Spinal cord (tissue), 9 donors: ENCODE measurements at regions not wholly inside any gene's neighbourhood (a gene's known extent, or its start where the extent isn't known, plus 50 kb on each side); places are given as distances from the start of the nearest gene placed in this dataset.
A peak's percentile ranks its signal among the peaks of the same experiment; 100 is the strongest.

Experiments used
- DNase-seq, 6 donors: peaks; one replicate each; pipeline versions ENCODE4 v3.0.0 to v3.0.0-alpha.2; 2013 to 2015; ENCODE audit warnings: low spot score in 6 of 6, low read depth in 4 of 6
- H3K27ac ChIP-seq: one replicate; pipeline ENCODE4 v1.5.1; 2013; ENCODE audit warnings: low read depth, low read length, control low read depth
- H3K27me3 ChIP-seq: one replicate; pipeline ENCODE4 v1.6.1; 2013; ENCODE audit warnings: low read length; ENCODE audit not compliant: control insufficient read depth, insufficient read depth
- H3K36me3 ChIP-seq: one replicate; pipeline ENCODE4 v1.6.1; 2013; ENCODE audit warnings: low read length; ENCODE audit not compliant: control insufficient read depth, insufficient read depth
- H3K4me1 ChIP-seq: one replicate; pipeline ENCODE4 v1.6.1; 2013; ENCODE audit warnings: low read length; ENCODE audit not compliant: control insufficient read depth, insufficient read depth
- H3K4me3 ChIP-seq: one replicate; pipeline ENCODE4 v1.5.1; 2013; ENCODE audit warnings: low read depth, low read length, control low read depth
- H3K9me3 ChIP-seq: one replicate; pipeline ENCODE4 v1.6.1; 2013; ENCODE audit warnings: low read length; ENCODE audit not compliant: control insufficient read depth, insufficient read depth
- WGBS: methylation state at CpG from one replicate; pipeline ENCODE4 v1.1.5; 2013; ENCODE audit warnings: missing lambda C conversion rate; ENCODE audit not compliant: insufficient coverage; 5-methylcytosine and 5-hydroxymethylcytosine counted together
- donor health status: healthy.

GRCh38 chr1:177505905-177506590, 335.3 kb downstream of the BRINP2 start:
- no peaks in the 10 kb centered on the region for H3K4me1 ChIP-seq
- H3K4me3 ChIP-seq, result no peak overlapping the region
- no peak for DNase-seq
- H3K27me3 ChIP-seq, result no peaks in the 10 kb centered on the region
- WGBS, result no CpG with 5 or more reads among the region's 1 CpG
- no peaks in the 10 kb centered on the region for H3K9me3 ChIP-seq
- H3K27ac ChIP-seq, result no peak overlapping the region
- no peaks in the 10 kb centered on the region for H3K36me3 ChIP-seq

- Histone ChIP-seq H3K9me3 (peaks cover 9% of the 10 kb centered on the region), H3K27ac (no peak overlapping the region), H3K4me3 (no peak overlapping the region), H3K4me1 (no peaks in the 10 kb centered on the region), H3K27me3 (no peaks in the 10 kb centered on the region), H3K36me3 (no peaks in the 10 kb centered on the region)
- DNase-seq, result no peak
- 75% methylated on average over 1 of the region's 2 CpGs for WGBS
These were observed 325.1 kb downstream of the BRINP2 start for GRCh38 chr1:177495878-177496277.

- H3K36me3 ChIP-seq, result no peaks in the 10 kb centered on the region
- no peak overlapping the region for H3K27ac ChIP-seq
- H3K27me3 ChIP-seq, result no peaks in the 10 kb centered on the region
- no CpG with 5 or more reads among the region's 2 CpGs for WGBS
- DNase-seq, result no peak
- no peak overlapping the region for H3K4me3 ChIP-seq
- no peaks in the 10 kb centered on the region for H3K4me1 ChIP-seq
- H3K9me3 ChIP-seq, result peaks cover 2% of the 10 kb centered on the region
These were observed 320.0 kb downstream of the BRINP2 start for GRCh38 chr1:177490786-177491185.

- H3K9me3 ChIP-seq, result peaks cover 2% of the 10 kb centered on the region
- 83% methylated on average over 1 of the region's 6 CpGs for WGBS
- no peaks in the 10 kb centered on the region for H3K27me3 ChIP-seq
- H3K27ac ChIP-seq, result no peak overlapping the region
- no peak overlapping the region for H3K4me3 ChIP-seq
- no peaks in the 10 kb centered on the region for H3K36me3 ChIP-seq
- H3K4me1 ChIP-seq, result no peaks in the 10 kb centered on the region
- DNase-seq, result peak in 1 of 6 donors; percentile 55
These were observed 319.4 kb downstream of the BRINP2 start for GRCh38 chr1:177490036-177490639.

- DNase-seq, result no peak
- no peaks in the 10 kb centered on the region for H3K27me3 ChIP-seq
- H3K4me1 ChIP-seq, result no peaks in the 10 kb centered on the region
- H3K4me3 ChIP-seq, result no peak overlapping the region
- WGBS, result 59% methylated on average over 1 of the region's 2 CpGs
- peaks cover 2% of the 10 kb centered on the region for H3K9me3 ChIP-seq
- H3K27ac ChIP-seq, result no peak overlapping the region
- no peaks in the 10 kb centered on the region for H3K36me3 ChIP-seq
These were observed 318.0 kb downstream of the BRINP2 start for GRCh38 chr1:177488722-177489121.

GRCh38 chr1:177487481-177487880, 316.7 kb downstream of the BRINP2 start:
- Histone ChIP-seq H3K4me3 (no peak overlapping the region), H3K4me1 (no peaks in the 10 kb centered on the region), H3K36me3 (no peaks in the 10 kb centered on the region), H3K9me3 (no peaks in the 10 kb centered on the region), H3K27me3 (no peaks in the 10 kb centered on the region), H3K27ac (no peak overlapping the region)
- 67% methylated on average over 1 of the region's 1 CpG for WGBS
- no peak for DNase-seq

GRCh38 chr1:177480741-177481305, 310.1 kb downstream of the BRINP2 start:
- DNase-seq, result peak in 2 of 6 donors; percentile 72 to 73
- H3K4me3 ChIP-seq, result no peak overlapping the region
- no peaks in the 10 kb centered on the region for H3K36me3 ChIP-seq
- 61% methylated on average over 3 of the region's 6 CpGs for WGBS
- no peak overlapping the region for H3K27ac ChIP-seq
- H3K9me3 ChIP-seq, result no peaks in the 10 kb centered on the region
- H3K4me1 ChIP-seq, result no peaks in the 10 kb centered on the region
- no peaks in the 10 kb centered on the region for H3K27me3 ChIP-seq

GRCh38 chr1:177479600-177479999, 308.8 kb downstream of the BRINP2 start:
- no peaks in the 10 kb centered on the region for H3K4me1 ChIP-seq
- H3K4me3 ChIP-seq, result no peak overlapping the region
- WGBS, result 62% methylated on average over 7 of the region's 7 CpGs
- no peaks in the 10 kb centered on the region for H3K36me3 ChIP-seq
- H3K27ac ChIP-seq, result no peak overlapping the region
- H3K27me3 ChIP-seq, result no peaks in the 10 kb centered on the region
- no peak for DNase-seq
- no peaks in the 10 kb centered on the region for H3K9me3 ChIP-seq

- no peaks in the 10 kb centered on the region for H3K36me3 ChIP-seq
- no peak overlapping the region for H3K4me3 ChIP-seq
- no peaks in the 10 kb centered on the region for H3K4me1 ChIP-seq
- H3K27me3 ChIP-seq, result no peaks in the 10 kb centered on the region
- H3K27ac ChIP-seq, result no peak overlapping the region
- peak in 2 of 6 donors; percentile 24 to 26 for DNase-seq
- 26% methylated on average over 2 of the region's 2 CpGs for WGBS
- no peaks in the 10 kb centered on the region for H3K9me3 ChIP-seq
These were observed 305.9 kb downstream of the BRINP2 start for GRCh38 chr1:177476676-177477075.

GRCh38 chr1:177472567-177472966, 301.8 kb downstream of the BRINP2 start:
- 100% methylated on average over 1 of the region's 1 CpG for WGBS
- Histone ChIP-seq H3K9me3 (no peaks in the 10 kb centered on the region), H3K27me3 (no peaks in the 10 kb centered on the region), H3K36me3 (no peaks in the 10 kb centered on the region), H3K27ac (no peak overlapping the region), H3K4me3 (no peak overlapping the region), H3K4me1 (no peaks in the 10 kb centered on the region)
- DNase-seq, result no peak
